ENCODE measurements at regions not wholly inside any gene's neighbourhood (a gene's known extent, or its start where the extent isn't known, plus 50 kb on each side); places are given as distances from the start of the nearest gene placed in this dataset.

DNA sequence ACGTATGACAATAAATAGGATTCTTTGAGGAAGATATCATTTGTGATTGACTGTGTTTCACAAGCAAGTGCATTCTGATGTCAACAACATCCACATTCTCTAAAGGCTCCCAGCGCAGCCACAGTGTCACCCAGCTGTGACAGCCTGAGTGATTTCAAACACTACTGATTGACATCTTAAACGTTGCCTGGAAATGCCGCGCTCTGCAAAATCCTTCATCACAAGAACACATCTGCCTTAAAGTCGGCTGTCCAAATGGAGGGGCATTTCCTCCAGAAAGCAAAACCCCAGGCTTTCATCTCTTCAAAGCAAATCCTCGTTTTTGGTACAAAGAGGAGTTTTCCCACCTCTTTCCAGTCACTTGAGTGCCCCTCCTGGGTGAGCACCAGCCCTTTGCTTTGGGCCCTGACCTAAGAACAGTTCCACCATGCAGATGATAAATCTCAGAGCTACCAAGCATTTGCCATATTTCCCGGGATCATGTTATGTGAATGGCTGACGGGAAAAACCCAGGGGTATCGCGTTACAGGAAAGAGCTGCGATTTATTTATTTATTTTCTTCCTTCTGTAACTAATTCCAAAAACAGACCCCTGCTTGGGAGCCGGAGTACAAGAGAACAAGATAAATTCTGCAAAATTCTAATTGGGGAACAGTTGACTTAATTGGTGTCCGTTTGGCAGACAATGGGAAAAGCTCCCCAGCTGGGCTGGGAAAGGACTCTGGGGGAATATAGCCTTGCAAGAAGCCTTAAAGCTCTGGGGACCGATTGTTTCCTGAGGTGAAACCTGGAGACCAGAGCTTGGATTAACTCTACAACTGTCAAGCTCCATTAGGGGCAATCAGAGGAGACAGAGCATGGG lies 703.8 kb upstream of the NR2F2 start:
- TF ChIP-seq, protein P1, sequence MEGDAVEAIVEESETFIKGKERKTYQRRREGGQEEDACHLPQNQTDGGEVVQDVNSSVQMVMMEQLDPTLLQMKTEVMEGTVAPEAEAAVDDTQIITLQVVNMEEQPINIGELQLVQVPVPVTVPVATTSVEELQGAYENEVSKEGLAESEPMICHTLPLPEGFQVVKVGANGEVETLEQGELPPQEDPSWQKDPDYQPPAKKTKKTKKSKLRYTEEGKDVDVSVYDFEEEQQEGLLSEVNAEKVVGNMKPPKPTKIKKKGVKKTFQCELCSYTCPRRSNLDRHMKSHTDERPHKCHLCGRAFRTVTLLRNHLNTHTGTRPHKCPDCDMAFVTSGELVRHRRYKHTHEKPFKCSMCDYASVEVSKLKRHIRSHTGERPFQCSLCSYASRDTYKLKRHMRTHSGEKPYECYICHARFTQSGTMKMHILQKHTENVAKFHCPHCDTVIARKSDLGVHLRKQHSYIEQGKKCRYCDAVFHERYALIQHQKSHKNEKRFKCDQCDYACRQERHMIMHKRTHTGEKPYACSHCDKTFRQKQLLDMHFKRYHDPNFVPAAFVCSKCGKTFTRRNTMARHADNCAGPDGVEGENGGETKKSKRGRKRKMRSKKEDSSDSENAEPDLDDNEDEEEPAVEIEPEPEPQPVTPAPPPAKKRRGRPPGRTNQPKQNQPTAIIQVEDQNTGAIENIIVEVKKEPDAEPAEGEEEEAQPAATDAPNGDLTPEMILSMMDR (IDR thresholded peaks at IDR 0.05; ENCODE audit: control extremely low read depth in 1 of 3, insufficient read depth in 1 of 3, low read depth in 1 of 3, low read length in 3 of 3) = no peak
- TF ChIP-seq BRCA1 (IDR thresholded peaks at IDR 0.05; ENCODE audit: low read depth, low read length) (no peak), MAFK (IDR thresholded peaks at IDR 0.05; ENCODE audit: low read depth, low read length) (no peak), POLR2AphosphoS5 (IDR thresholded peaks at IDR 0.05; ENCODE audit: low read depth, low read length) (no peak), TEAD4 (IDR thresholded peaks at IDR 0.05; ENCODE audit: low read depth, low read length) (no peak), POLR2A (IDR thresholded peaks at IDR 0.05; ENCODE audit: control extremely low read depth in 1 of 2, low read depth in 2 of 2, low read length in 2 of 2) (no peak), RAD21 (IDR thresholded peaks at IDR 0.05 in 1 of 2, conservative IDR thresholded peaks at IDR 0.05 in 1 of 2; ENCODE audit: low read depth in 2 of 2, low read length in 2 of 2) (no peak), YY1 (IDR thresholded peaks at IDR 0.05; ENCODE audit: low read depth, low read length) (no peak)

Measured in H1 (cell line).